HG02678 (cell line): ENCODE measurements at regions not wholly inside any gene's neighbourhood (a gene's known extent, or its start where the extent isn't known, plus 50 kb on each side); places are given as distances from the start of the nearest gene placed in this dataset.

Experiments used
- ATAC-seq: cut with Tn5 transposase; IDR thresholded peaks from one replicate; pipeline ENCODE4 v1.9.1; 2021; ENCODE audit warnings: mild to moderate bottlenecking, moderate library complexity; ENCODE audit not compliant: unreplicated experiment

GRCh38 chr17:70629902-70630301 lies 460.6 kb downstream of the KCNJ2 start:
- ATAC-seq, result no peak

GRCh38 chr17:70636517-70637133 lies 467.3 kb downstream of the KCNJ2 start:
- ATAC-seq, result no peak

- ATAC-seq, result no peak
These were observed 472.7 kb downstream of the KCNJ2 start for GRCh38 chr17:70642059-70642458.

- no peak for ATAC-seq
These were observed 474.8 kb downstream of the KCNJ2 start for GRCh38 chr17:70644096-70644495.

- no peak for ATAC-seq
These were observed 477.3 kb downstream of the KCNJ2 start for GRCh38 chr17:70646673-70647072.

GRCh38 chr17:70648166-70648565 lies 478.8 kb downstream of the KCNJ2 start:
- no peak for ATAC-seq

- ATAC-seq, result no peak
These were observed 484.5 kb downstream of the KCNJ2 start for GRCh38 chr17:70653850-70654249.

GRCh38 chr17:70654706-70655105 lies 485.4 kb downstream of the KCNJ2 start:
- no peak for ATAC-seq

GRCh38 chr17:70655176-70655958 lies 486.0 kb downstream of the KCNJ2 start:
- ATAC-seq, result no peak

GRCh38 chr17:70658317-70658716 lies 489.0 kb downstream of the KCNJ2 start:
- ATAC-seq, result no peak

GRCh38 chr17:70658840-70659239 lies 489.5 kb downstream of the KCNJ2 start:
- no peak for ATAC-seq

- no peak for ATAC-seq
These were observed 492.2 kb downstream of the KCNJ2 start for GRCh38 chr17:70661342-70662222.

- no peak for ATAC-seq
These were observed 499.1 kb downstream of the KCNJ2 start for GRCh38 chr17:70668276-70668937.

GRCh38 chr17:70668938-70669778 lies 499.8 kb downstream of the KCNJ2 start:
- ATAC-seq, result no peak

- ATAC-seq, result no peak
These were observed 504.7 kb downstream of the KCNJ2 start for GRCh38 chr17:70674061-70674460.

GRCh38 chr17:70675070-70675590 lies 505.8 kb downstream of the KCNJ2 start:
- no peak for ATAC-seq

- ATAC-seq, result no peak
These were observed 508.7 kb downstream of the KCNJ2 start for GRCh38 chr17:70677783-70678647.

GRCh38 chr17:70678889-70679288 lies 509.6 kb downstream of the KCNJ2 start:
- ATAC-seq, result no peak

- ATAC-seq, result no peak
These were observed 514.6 kb downstream of the KCNJ2 start for GRCh38 chr17:70683936-70684335.
